Activated CD4-positive, alpha-beta T cell treated with anti-CD3 and anti-CD28 coated beads, Interleukin-2, amount 10 ng/mL, durations not matched to agents 24 days and 14 days (primary cell): ENCODE measurements at regions not wholly inside any gene's neighbourhood (a gene's known extent, or its start where the extent isn't known, plus 50 kb on each side); places are given as distances from the start of the nearest gene placed in this dataset.
"Not testable (repeated sequence)": the region's sequence is repeated elsewhere in the genome, so short reads cannot be mapped to it uniquely, and the experiment has no call there.

ENCODE experiments used
- DNase-seq: peaks from one replicate; pipeline ENCODE4 v3.0.0; 2022
- H3K27ac Mint-ChIP-seq: one replicate; pipeline ENCODE4 v1.8.0; 2022; ENCODE audit warnings: mild to moderate bottlenecking, mixed read lengths
- H3K27me3 Mint-ChIP-seq: one replicate; pipeline ENCODE4 v1.8.0; 2022; ENCODE audit warnings: mixed read lengths
- H3K36me3 Mint-ChIP-seq: one replicate; pipeline ENCODE4 v1.8.0; 2022; ENCODE audit warnings: low read depth, mild to moderate bottlenecking, mixed read lengths
- H3K4me1 Mint-ChIP-seq: one replicate; pipeline ENCODE4 v1.8.0; 2021; ENCODE audit warnings: mixed read lengths
- H3K4me3 Mint-ChIP-seq: one replicate; pipeline ENCODE4 v1.8.0; 2022; ENCODE audit warnings: mild to moderate bottlenecking, moderate library complexity, mixed read lengths
- H3K9me3 Mint-ChIP-seq: one replicate; pipeline ENCODE4 v1.8.0; 2021; ENCODE audit warnings: mixed read lengths
- intact Hi-C: fragments of 100-400 bp; cut with micrococcal nuclease; formaldehyde crosslinking; loops from one replicate; pipeline ENCODE4 v1.15.1; 2023

DNA sequence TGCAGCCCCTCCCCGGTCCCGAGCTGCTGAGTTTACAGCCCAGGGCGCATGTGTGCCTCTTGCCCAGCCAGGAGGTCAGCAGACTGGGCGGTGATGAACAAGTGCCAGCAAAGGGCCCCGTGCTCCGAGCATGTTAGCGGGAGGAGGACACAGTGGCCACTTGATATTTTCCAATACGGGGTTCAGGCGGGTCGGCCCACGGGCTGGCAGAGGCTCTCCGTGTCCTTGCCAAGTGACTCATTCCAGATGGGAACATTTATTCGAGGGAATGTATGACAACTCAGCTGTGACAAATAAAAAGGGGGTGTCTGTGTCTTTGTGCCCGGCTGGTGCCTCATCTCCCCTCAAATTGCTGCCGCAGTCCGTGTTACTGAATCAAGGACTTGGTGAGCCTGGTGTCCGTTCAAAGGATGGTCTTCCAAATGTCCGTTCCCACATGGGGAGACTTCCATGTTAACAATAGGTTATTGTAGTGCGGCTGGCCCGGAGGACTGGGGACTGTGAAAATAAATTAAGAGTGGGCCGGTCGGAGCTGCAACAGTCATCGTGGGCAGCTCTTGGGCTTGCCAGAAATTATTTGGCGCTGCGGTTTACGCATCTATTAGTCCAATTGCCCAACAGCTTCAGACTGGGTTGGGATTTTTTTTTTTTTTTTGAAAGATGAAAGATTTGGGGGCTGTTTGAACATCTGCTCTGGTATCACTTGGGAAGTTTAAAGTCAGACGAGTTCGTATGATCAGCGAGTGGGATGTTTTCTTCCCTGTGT is 174.0 kb upstream of the CIBAR2 start:
- no peak for DNase-seq
- no peaks in the 10 kb centered on the region for H3K36me3 Mint-ChIP-seq
- no peak overlapping the region for H3K4me3 Mint-ChIP-seq
- H3K27ac Mint-ChIP-seq, result no peak overlapping the region
- H3K27me3 Mint-ChIP-seq, result no peaks in the 10 kb centered on the region
- no peaks in the 10 kb centered on the region for H3K9me3 Mint-ChIP-seq
- H3K4me1 Mint-ChIP-seq, result no peaks in the 10 kb centered on the region
- intact Hi-C loops, result no loop called here

DNA sequence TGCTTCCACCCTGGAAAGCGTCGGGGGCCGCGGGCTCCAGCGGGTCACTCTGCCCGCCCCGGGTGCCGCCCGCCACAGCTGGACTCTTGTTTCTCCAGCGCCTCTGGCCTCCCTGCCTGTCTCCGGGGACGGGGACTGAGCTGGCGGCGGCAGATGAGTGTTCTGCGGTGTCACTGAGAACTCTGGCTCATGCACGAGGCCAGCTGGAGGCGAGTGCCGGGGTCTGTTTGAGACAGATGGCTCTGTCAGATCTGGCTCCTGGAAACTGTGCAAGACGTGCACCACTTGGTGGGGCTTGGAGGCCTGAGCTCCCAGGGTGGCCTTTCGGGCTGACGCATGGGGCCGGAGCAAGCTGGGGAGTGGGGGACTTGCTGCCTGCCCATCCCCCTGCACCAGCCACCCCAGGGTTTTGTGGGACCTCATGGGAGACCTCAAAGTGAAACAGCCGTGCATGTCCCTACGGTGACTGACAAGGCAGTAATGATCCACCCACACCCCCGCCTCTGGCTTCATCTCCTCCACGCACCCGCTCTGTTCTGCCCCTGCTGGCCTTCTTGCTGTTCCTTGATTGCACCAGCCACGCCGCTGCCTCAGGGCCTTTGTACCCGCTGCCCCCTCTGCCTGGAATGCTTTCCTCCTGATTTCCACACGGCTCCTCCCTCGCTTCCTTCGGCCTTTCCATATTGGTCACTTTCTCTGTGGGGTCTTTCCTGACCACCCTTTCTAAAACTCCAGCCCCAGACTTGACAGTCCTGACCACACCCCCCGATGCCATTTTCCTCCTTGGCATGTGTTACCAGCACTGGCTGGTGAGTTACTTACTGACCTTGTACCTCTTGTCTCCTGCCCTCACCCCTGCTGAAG is 174.9 kb upstream of the CIBAR2 start:
- no peaks in the 10 kb centered on the region for H3K4me1 Mint-ChIP-seq
- DNase-seq, result no peak
- no peaks in the 10 kb centered on the region for H3K9me3 Mint-ChIP-seq
- intact Hi-C loops, result no loop called here
- H3K27me3 Mint-ChIP-seq, result no peaks in the 10 kb centered on the region
- no peaks in the 10 kb centered on the region for H3K36me3 Mint-ChIP-seq
- no peak overlapping the region for H3K4me3 Mint-ChIP-seq
- no peak overlapping the region for H3K27ac Mint-ChIP-seq

DNA sequence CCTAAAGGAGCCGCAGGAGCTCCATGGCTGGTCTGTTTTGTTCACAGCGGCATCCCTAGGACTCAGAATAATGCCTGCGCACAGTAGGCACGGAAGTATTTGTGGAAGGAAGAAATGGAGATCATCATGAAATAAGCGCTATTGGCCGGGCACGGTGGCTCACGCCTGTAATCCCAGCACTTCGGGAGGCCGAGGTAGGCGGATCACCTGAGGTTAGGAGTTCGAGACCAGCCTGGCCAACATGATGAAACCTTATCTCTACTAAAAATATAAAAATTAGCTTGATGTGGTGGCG is 175.5 kb upstream of the CIBAR2 start:
- H3K27me3 Mint-ChIP-seq, H3K9me3 Mint-ChIP-seq, DNase-seq, intact Hi-C loops, H3K27ac Mint-ChIP-seq, H3K4me1 Mint-ChIP-seq, H3K36me3 Mint-ChIP-seq, H3K4me3 Mint-ChIP-seq: not testable (repeated sequence)

DNA sequence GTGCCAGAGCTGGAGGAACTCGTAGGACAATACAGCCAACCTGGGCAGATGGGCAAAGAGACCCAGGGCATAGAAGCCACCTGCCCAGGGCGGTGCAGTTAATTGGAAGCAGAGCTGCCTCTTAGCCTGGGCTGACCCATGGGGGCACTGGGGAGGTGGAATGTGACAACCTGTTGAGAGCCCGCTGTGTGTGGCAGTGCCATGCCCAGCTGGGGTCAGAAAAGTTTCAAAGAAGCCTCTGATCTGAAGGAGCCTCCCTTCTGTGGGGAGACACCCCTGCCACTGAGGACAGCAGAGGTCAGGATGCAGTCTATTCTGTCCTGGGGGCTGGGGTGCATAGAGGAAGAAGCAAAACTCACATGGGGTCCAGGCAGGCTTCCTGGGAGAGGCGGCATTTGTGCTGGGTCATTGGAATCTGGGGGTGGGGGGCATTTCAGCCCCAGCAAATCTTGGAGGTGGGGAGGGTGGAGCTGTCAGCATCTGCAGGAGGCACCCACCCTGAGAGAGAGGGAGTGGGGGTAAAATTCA is 176.1 kb upstream of the CIBAR2 start:
- Mint-ChIP-seq H3K27ac (no peak overlapping the region), H3K27me3 (no peaks in the 10 kb centered on the region), H3K9me3 (no peaks in the 10 kb centered on the region), H3K4me1 (no peaks in the 10 kb centered on the region), H3K4me3 (no peak overlapping the region), H3K36me3 (no peaks in the 10 kb centered on the region)
- DNase-seq, result no peak
- intact Hi-C loops, result no loop called here

DNA sequence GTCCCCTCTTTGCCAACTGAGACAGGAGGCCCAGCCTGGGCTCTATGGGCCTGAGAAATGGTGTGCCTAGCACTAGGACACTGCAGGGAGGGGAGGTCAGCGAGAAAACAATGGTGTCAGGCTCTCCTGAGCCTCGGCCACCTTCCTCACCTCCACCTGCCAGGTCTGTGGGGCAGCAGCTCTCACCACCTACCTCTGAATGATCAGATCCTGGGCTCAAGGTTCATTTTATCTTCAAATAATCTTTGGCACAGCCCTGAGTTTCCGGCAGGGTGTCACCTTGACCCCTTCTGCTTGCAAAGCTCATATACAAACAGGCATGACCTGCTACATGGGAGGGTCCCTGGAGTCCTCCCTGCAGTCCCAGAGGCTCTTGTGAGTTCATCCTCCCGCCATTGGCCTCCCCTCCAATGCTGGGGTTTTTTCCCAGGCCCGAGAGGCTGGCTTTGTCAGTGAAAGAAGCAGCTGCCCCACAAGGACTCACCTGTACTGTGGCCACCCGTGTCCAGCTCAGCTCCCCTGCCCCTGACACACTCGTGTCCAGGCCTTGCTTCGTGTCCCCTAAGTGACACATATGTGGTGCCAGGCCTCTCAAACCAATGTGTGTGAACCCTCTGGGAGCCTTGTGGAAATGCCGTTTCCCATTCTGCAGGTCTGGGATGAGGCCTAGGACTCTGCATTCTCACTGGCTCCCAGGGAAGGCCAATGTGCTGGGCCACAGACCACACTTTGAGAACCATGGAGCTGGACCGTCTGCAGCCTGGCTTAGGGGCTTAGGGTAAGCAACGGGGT is 176.8 kb upstream of the CIBAR2 start:
- Mint-ChIP-seq H3K4me3 (no peak overlapping the region), H3K9me3 (no peaks in the 10 kb centered on the region), H3K27me3 (no peaks in the 10 kb centered on the region), H3K36me3 (no peaks in the 10 kb centered on the region), H3K27ac (no peak overlapping the region), H3K4me1 (no peaks in the 10 kb centered on the region)
- intact Hi-C loops, result no loop called here
- no peak for DNase-seq

DNA sequence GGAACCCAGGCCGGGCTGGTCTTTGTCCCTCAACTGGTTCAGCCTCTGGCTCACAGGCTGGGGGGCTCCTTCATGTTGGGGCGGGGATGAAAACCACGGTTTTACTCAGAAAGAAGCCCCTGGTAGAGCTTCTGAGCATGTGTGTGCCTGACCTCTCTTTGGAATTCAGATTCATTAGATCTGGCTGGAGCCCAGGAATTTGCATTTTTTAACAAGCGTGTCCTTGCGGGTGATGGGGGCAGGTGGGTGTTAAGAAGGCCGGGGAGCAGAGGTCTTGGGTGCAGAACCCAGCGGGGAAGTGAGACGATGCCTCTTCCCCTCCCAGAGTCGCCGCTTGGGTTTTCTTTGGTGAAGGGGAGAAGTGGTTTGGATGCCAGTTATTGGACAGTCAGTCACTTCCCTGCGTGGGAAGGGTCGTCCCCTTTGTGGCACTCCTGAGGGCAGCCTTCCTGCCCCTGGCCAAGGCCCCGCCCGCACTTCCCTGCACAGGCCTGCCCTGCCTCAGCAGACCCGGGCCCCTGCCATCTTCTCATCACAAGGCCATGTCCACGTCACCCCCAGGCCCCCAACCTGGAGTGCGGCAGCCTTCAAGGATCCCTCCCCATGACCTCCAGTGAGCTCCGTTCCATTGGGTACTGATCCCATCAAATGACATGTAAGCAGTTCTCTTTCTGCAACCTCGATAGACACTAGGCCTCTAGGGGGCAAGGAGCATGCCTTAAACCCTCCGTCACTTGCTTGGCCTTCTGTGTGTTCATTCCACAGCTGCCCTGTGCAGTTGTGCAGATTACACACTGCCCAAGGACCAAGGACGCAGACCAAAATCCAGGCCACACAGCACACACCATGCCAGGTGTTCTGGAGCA is 177.7 kb upstream of the CIBAR2 start:
- Mint-ChIP-seq H3K27ac (no peak overlapping the region), H3K36me3 (no peaks in the 10 kb centered on the region), H3K4me1 (no peaks in the 10 kb centered on the region), H3K4me3 (no peak overlapping the region), H3K9me3 (no peaks in the 10 kb centered on the region), H3K27me3 (no peaks in the 10 kb centered on the region)
- no peak for DNase-seq
- intact Hi-C loops, result no loop called here

DNA sequence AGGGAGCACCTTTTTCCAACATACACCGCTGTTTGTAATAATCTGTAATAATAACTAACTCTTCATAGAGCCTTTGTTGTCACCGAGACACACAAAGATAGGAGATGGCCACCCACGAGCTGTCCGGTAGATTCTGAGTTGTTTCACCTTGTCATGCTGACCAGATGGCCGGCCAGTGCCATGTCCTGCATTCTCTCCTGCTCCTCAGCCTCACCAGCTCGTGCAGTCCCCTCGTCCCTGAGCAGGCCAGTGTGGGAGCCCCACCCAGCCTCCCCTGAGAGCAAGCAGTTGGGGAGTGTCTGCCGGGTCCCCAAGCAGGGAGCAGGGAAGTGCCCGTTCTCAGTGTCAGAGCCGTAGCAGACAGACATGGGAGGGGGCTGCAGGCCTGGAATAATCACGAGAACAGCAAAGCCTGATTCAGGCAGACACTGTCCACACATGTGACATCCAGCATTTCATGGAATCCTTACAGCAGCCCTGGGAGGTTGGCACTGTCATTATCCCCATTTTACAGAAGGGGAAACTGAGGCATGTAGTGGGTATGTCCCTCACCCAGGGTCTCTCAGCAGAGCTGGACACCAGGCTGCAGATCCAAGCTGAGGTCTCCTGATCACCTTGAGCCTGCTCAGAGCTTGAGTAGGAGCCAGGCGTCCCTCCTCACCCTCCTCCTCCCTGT is 178.5 kb upstream of the CIBAR2 start:
- Mint-ChIP-seq H3K9me3 (no peaks in the 10 kb centered on the region), H3K27ac (no peak overlapping the region), H3K27me3 (no peaks in the 10 kb centered on the region), H3K36me3 (no peaks in the 10 kb centered on the region), H3K4me1 (no peaks in the 10 kb centered on the region), H3K4me3 (no peak overlapping the region)
- intact Hi-C loops, result no loop called here
- DNase-seq, result no peak

DNA sequence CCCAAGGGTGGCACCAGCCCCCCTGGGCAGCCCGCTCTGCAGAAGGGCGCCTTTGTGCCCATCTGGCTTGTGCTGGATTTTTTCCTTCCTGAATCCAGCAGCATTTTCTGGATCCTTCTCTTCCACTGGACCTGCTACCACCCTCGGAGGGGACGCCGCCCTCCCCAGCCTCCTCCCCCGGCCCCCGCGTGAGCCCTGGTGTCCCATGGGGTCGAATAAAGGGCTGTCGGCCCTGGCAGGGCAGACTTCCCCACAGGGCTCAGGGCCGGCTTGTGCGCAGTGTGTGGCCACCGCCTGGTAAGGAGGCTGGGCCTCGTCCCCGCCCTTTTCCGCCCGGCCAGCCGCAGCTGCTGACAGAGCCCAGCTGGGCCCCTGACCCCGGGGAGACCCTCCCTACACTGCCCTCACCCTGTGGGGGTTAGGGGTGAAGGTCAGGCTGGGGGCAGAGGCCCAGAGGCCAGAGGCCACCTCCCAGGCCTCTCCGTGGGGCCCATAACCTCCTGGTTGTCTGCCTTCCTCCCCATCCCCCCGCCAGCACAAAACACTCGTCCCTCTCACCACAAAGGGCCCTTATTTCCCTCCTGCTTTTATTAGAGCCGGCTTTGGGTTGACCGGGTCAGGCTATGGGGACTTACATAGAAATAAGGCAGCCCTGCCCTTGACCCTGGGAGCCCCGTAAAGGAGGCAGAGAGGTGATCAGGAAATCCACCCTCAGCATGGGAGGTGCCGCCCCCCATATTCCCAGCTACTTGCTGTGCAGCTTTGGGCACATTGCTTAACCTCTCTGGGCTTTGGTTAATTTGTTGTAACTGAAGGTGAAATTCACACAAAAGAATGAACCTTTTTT is 179.3 kb upstream of the CIBAR2 start:
- Mint-ChIP-seq H3K4me1 (no peaks in the 10 kb centered on the region), H3K36me3 (no peaks in the 10 kb centered on the region), H3K9me3 (no peaks in the 10 kb centered on the region), H3K4me3 (no peak overlapping the region), H3K27me3 (no peaks in the 10 kb centered on the region), H3K27ac (no peak overlapping the region)
- intact Hi-C loops, result no loop called here
- no peak for DNase-seq

DNA sequence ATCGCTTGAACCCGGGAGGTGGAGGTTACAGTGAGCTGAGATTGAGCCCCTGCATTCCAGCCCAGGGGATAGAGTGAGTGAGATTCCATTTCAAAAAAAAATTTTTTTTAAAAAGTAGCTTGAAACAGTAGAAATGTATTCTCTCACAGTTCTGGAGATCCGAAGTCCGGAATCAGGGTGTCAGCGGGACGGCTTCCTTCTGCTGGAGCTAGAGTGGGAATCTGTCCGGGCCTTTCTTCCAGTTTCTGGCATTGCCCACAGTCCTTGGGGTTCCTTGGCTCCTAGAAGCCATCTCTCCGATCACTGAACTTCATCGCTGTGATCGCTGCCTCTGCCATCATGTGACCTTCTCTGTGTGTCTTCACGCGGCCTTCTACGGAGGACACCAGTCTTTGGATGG is 181.2 kb upstream of the CIBAR2 start:
- no peak overlapping the region for H3K4me3 Mint-ChIP-seq
- intact Hi-C loops, result no loop called here
- no peak overlapping the region for H3K27ac Mint-ChIP-seq
- no peaks in the 10 kb centered on the region for H3K27me3 Mint-ChIP-seq
- DNase-seq, result no peak
- H3K4me1 Mint-ChIP-seq, result peaks cover 1% of the 10 kb centered on the region
- H3K36me3 Mint-ChIP-seq, result no peaks in the 10 kb centered on the region
- H3K9me3 Mint-ChIP-seq, result no peaks in the 10 kb centered on the region

DNA sequence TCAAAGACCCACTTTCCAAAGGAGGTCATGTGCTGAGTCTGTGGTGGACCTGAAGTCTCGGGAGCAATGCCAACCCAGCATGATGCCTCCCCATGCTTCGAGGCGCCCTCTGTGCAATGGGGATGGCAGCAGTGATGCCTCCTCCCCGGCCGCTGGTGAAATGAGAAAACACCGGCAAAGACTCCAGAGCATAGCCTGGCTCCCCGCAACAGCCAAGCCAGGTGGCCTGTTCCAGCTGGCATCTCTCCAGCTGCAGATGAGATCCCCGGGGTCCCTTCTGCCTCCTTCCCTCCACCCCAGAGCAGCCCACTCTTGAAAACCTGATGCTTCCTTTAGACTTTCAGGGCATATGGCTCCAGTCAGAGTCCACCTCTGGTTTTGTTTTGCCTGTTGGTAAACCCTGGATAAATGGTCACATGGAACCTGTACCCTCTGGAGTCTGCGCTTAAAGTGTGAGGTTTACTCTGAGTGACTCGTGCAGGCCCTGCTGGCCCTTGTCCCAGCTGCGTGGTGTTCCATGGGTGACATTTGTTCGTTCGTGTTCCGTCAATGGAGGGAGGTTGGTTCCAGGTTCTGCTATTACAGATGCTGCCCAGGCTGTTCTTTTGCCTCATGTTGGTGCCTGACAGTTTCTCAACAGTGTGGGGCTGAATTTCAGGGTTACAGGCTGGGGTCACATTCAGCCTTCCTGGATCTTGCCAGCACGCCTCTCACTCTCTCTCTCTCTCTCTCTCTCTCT is 181.8 kb upstream of the CIBAR2 start:
- Mint-ChIP-seq H3K4me3 (no peak overlapping the region), H3K4me1 (peaks cover 1% of the 10 kb centered on the region), H3K27me3 (no peaks in the 10 kb centered on the region), H3K27ac (no peak overlapping the region), H3K36me3 (no peaks in the 10 kb centered on the region), H3K9me3 (no peaks in the 10 kb centered on the region)
- DNase-seq, result no peak
- intact Hi-C loops, result no loop called here

DNA sequence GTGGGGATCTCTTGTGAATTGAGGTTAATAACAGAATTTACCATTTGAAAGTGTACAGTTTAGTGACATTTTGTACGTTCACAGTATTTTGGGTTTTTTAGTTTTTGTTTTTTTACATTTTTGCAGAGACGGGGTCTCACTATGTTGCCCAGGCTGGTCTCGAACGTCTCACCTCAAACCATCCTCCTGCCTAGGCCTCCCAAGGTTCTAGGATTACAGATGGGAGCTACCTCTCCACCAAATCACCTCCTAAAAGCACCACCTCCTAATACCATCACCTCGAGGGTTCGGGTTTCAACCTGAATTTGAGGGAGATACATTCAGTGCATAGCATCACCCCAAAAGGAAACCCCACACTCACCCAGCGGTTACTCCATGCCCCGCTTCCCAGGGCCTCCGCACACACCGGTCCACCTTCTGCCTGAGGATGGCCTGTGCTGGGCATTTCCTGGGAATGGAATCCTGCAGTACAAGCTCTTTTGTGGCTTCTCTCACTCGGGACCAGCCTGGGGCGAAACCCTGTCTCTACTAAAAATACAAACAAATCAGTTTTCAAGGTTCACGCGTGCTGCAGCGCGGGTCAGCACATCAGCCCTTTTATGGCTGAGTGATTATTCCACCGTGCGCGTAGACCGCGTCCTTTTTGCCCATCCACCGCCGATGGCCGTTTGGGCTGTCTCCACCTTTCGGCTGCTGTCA is 182.7 kb upstream of the CIBAR2 start:
- Mint-ChIP-seq H3K27ac (no peak overlapping the region), H3K27me3 (no peaks in the 10 kb centered on the region), H3K36me3 (no peaks in the 10 kb centered on the region), H3K4me1 (peaks cover 1% of the 10 kb centered on the region), H3K9me3 (no peaks in the 10 kb centered on the region), H3K4me3 (no peak overlapping the region)
- intact Hi-C loops, result no loop called here
- DNase-seq, result no peak
